8988T (cell line): ENCODE measurements at regions not wholly inside any gene's neighbourhood (a gene's known extent, or its start where the extent isn't known, plus 50 kb on each side); places are given as distances from the start of the nearest gene placed in this dataset.
"Not testable (repeated sequence)": the region's sequence is repeated elsewhere in the genome, so short reads cannot be mapped to it uniquely, and the experiment has no call there.

Experiments used
- DNase-seq: peaks from one replicate; pipeline ENCODE4 v3.0.0; 2011

DNA sequence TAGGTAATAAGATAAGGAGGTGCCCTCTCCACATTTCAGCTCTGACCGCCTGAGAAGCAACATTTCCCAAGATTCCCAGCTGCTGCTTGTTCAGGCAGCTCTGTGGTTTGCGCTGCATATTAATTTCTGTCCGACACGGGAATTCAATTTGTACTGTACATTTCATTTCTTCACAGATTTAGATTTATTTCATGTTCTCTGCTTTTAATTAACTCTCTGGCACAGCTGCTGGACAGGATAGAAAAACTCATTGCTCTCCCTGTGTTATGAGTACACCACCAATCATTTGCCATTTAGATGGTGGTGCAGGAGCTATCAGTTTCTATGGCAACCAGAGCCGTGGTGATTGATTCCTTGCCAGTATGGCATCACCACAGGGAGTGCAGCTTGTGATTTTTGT is 558.5 kb downstream of the DMRTA1 start:
- DNase-seq = no peak

GRCh38 chr9:23006127-23006526 is 559.5 kb downstream of the DMRTA1 start:
- DNase-seq = no peak

- no peak for DNase-seq
These were observed 565.0 kb downstream of the DMRTA1 start for GRCh38 chr9:23011669-23012068.

DNA sequence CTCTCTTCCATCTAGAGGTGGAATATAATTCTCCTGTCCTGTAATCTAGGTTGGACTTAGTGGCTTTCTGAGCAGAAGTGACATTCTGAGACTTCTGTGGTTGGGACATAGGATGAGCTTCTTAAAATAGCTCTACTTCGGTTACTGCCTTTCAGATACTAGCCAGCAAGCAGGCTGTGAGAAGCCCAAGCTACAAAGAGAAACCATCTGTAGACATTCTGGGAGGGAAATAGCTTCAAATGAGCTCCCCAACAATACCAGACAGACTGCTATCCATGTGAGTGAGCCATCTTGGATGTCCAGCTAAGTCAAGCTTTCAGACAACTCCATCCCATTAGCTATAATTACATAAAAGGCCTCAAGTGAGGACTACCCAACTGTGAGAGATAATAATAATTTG is 568.9 kb downstream of the DMRTA1 start:
- DNase-seq = no peak

- DNase-seq = no peak
These were observed 589.8 kb downstream of the DMRTA1 start for GRCh38 chr9:23036416-23036815.

DNA sequence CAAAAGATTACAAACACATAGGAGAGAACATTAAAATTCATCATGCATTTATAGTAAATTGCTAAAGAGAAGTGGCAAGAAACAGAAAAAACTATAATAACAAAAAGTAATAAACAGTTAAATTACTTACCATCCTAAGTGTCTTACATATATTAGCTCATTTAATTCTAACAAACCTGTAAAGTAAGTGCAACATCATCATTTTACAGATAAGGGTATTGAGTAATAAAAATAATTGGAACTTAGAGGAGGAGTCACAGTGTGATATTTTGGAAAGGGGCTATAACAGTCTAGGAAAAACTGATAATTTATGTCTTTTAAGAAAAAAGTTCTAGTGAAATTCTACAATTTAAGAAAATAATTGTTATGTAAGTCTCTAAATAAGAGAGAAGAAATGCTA is 592.8 kb downstream of the DMRTA1 start:
- DNase-seq = no peak

DNA sequence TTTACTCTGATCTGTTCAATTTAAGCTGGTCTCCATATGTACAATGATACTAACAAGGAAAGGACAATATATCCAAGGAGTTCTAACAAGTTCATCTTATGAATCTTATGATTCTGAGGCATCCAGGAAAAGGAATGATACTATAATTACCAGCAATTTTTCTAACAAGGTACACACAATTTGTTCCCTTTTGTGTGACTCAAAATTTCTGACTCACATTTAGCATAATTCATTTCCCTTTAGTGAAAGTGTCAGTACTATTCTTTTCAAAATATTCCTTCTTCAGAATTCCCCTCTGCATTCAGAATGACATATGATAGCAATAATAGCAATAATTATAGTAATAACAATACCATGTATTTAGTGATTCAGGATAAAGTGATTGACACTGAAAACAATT is 594.8 kb downstream of the DMRTA1 start:
- no peak for DNase-seq

DNA sequence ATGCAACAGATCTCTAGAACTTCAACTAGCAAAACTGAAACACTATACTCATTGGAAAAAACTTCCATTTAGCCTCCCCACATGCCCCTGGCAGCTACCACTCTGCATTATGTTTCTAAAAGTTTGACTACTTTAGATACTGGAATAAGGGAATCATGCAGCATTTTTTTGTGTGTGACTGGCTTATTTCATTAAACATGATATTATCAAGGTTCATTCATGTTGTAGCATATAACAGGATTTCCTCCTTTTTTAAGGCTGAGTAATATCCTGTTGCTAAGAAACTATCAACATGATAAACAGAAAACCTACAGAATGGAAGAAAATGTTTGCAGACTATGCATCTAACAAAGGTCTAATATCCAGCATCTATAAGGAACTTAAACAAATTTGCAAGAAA is 597.9 kb downstream of the DMRTA1 start:
- no peak for DNase-seq

GRCh38 chr9:23046026-23046425 is 599.4 kb downstream of the DMRTA1 start:
- not testable (repeated sequence) for DNase-seq

DNA sequence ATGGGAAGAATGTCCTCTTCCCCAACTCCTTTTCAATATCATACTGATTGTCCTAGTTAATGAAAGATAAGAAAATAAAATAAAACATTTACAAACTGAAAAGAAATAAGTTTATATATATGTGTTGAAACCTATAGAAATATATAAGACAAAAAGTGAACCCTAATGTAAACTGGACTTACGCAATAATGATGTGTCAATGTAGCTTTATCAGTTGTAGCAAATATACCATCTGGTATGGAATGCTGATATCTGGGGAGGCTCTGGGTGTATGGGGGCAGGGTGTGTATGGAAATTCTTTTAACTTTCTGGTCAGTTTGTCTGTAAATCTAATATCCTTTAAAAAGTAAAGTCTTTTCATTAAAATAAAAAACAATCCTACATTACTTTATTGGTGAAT is 603.9 kb downstream of the DMRTA1 start:
- no peak for DNase-seq

DNA sequence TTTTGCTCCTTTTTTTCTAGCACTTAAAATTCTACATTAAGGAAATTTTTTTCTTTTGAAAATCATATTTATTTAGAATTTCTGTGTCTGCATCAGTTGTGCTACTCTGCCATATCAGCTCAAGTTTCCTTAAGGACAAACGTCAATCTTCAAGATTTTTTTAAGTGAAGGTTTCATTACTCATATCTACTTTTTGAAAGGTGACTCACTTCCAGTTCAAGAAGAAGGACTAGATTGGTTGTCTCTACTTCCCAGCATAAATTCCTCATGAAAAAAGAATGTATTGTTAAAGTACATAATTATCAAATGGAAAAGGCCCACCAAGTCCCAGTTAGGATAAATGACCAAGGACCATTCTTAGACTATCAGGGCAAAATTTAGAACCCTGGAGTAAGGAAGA is 626.5 kb downstream of the DMRTA1 start:
- no peak for DNase-seq

DNA sequence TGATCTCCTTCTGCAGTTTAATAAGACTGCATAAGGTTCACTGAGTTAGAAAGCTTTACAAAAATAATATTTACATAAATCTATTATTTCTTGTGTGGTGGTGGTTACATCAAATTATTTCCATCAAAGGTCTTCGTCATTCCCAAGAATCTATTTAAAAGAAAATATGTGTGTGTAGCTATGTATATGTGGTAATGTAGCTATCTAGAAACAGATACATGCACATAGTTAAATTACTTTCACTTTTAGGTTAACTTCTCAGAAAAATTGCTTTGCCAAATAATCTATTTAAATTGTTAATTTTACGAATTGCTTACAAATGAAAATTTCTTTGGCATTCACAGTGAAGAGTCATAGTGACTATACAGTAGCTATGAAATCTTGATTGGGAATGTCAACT is 633.2 kb downstream of the DMRTA1 start:
- no peak for DNase-seq

GRCh38 chr9:23081377-23081776 is 634.8 kb downstream of the DMRTA1 start:
- no peak for DNase-seq

DNA sequence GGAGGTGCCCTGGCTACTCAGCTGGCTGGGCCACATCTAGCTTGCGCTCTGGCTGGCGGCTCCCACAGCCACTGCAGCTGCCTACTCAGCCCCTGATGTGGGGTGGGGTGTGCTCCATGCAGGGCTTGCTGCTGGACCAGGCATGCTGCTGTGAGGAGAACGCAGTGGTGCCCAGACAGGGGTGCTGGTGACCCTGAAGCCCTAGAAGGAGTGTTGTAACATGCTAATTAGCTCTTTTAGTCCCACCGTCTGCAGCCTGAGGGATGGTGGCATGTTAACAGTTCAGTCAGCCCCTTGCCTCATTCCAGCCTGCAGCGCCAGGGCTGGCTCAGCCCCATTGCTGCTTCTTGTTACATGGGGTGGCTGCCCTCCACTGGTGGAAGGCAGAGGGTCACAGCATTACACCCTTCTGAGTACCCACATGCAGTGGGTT is 642.3 kb downstream of the DMRTA1 start:
- DNase-seq = no peak

- DNase-seq = no peak
These were observed 671.0 kb downstream of the DMRTA1 start for GRCh38 chr9:23117616-23118015.

GRCh38 chr9:23120630-23121029 is 674.0 kb downstream of the DMRTA1 start:
- no peak for DNase-seq

- DNase-seq = no peak
These were observed 676.5 kb downstream of the DMRTA1 start for GRCh38 chr9:23123048-23123632.

- DNase-seq = no peak
These were observed 680.6 kb downstream of the ELAVL2 start for GRCh38 chr9:23145467-23145866.

GRCh38 chr9:23153058-23153457 is 673.0 kb downstream of the ELAVL2 start:
- no peak for DNase-seq

DNA sequence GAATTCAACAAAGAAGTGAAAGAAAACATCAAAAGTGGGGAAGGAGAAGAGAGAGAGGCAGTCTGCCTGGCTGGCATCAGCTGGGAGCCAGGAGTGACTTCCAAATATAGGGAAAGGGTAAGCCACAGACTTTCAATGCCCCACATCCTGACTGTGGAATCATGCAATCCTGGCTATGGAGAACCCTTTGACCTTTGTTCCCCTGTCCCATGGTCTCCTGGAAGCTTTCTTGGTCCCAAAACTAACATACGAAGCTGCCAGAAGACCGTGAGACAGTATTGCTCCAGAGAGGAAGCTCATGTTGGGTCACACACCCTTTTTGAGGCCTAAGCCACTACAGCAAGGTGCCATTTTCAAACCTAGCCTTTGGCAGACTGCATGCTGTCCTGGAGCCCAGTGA is 665.5 kb downstream of the ELAVL2 start:
- DNase-seq = no peak

- DNase-seq = no peak
These were observed 665.0 kb downstream of the ELAVL2 start for GRCh38 chr9:23160952-23161469.

- no peak for DNase-seq
These were observed 663.3 kb downstream of the ELAVL2 start for GRCh38 chr9:23162789-23163188.

GRCh38 chr9:23171479-23171878 is 654.6 kb downstream of the ELAVL2 start:
- no peak for DNase-seq

DNA sequence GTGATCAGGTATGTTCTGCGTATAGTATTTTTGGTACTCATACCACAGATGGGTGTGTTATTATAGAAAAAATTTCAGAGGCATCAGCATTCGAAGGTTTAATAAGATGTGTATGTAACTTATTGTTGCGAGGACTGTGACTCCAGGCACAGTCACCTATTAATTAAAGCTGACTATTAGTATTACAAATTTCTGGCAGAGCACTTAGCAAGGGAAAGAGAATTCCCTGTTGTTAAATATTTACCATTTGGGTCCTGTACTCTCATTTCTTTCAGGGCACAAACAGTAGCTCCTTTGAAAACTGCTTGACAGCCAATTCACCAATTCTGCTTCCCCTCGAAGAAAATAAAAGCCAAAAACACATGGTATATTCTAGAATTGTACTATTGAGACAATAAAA is 653.8 kb downstream of the ELAVL2 start:
- no peak for DNase-seq

DNA sequence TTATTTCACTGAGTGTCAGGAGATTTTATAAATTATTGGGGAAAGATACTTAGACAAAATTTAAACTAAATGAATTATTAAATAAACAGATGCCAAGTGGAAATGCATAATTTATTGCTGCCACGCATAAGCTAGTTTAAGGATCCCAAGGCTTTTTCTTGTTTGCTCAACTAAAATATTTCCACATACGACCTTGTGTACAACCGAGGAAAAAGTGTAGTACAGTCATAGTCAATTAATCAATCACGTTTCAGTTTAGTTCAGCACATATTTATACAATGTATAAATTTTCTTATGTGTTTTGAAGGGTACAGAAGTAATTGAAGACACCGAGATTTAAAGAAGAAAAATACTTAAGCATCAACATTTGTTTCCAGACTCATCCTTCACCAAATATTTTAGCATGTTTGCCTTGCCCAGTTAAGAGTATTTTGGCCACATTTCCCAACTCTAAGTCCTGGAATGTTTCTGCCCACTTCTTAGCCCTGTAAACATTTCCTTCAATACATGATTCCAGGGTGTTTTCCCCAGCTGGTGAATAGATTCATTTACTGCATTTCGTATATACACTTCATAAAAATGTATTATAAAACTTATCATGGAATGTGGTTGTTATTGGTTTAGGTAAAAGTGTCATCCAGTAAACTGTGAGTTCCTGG is 652.9 kb downstream of the ELAVL2 start:
- DNase-seq = no peak
